Neural progenitor cell (in vitro differentiated cells): ENCODE measurements at regions not wholly inside any gene's neighbourhood (a gene's known extent, or its start where the extent isn't known, plus 50 kb on each side); places are given as distances from the start of the nearest gene placed in this dataset.

Experiments used
- DNase-seq: peaks from one replicate; pipeline ENCODE4 v3.0.0-alpha.2; 2016; ENCODE audit warnings: low spot score
- H2AFZ ChIP-seq: fragments of 200-600 bp; sonication (generic); replicated peaks from 2 replicates; pipeline ENCODE4 v1.6.1; 2016; ENCODE audit warnings: antibody characterized with exemption
- H3F3A ChIP-seq: fragments of 200-600 bp; sonication (generic); 2 replicates; pipeline ENCODE4 v1.6.1; 2016; ENCODE audit warnings: antibody characterized with exemption, low read depth
- H3K27ac ChIP-seq: fragments of 200-600 bp; sonication (generic); 2 replicates; pipeline ENCODE4 v1.5.1; 2016; ENCODE audit warnings: mild to moderate bottlenecking
- H3K27me3 ChIP-seq: fragments of 200-600 bp; sonication (generic); 2 replicates; pipeline ENCODE4 v1.6.1; 2016; ENCODE audit warnings: mild to moderate bottlenecking, moderate library complexity
- H3K36me3 ChIP-seq: fragments of 200-600 bp; sonication (generic); 2 replicates; pipeline ENCODE4 v1.5.1; 2016
- H3K4me1 ChIP-seq: fragments of 200-600 bp; sonication (generic); 2 replicates; pipeline ENCODE4 v1.6.1; 2016; ENCODE audit warnings: mixed run types
- H3K4me2 ChIP-seq: fragments of 200-600 bp; sonication (generic); 2 replicates; pipeline ENCODE4 v1.6.1; 2016
- H3K4me3 ChIP-seq: fragments of 200-600 bp; sonication (generic); 2 replicates; pipeline ENCODE4 v1.5.1; 2016
- H3K79me2 ChIP-seq: fragments of 200-600 bp; sonication (generic); 2 replicates; pipeline ENCODE4 v1.6.1; 2016; ENCODE audit warnings: low read depth
- H3K9ac ChIP-seq: fragments of 200-600 bp; sonication (generic); 2 replicates; pipeline ENCODE4 v1.6.1; 2016
- H3K9me3 ChIP-seq: fragments of 200-600 bp; sonication (generic); 2 replicates; pipeline ENCODE4 v1.5.1; 2016; ENCODE audit warnings: low read depth
- H4K20me1 ChIP-seq: fragments of 200-600 bp; sonication (generic); 2 replicates; pipeline ENCODE4 v1.6.1; 2016; ENCODE audit warnings: low read depth
- H3K27ac Mint-ChIP-seq: 3 replicates; pipeline ENCODE4 v1.8.0; 2021; ENCODE audit warnings: mixed read lengths
- H3K27me3 Mint-ChIP-seq: 2 replicates; pipeline ENCODE4 v1.8.0; 2022; ENCODE audit warnings: low read depth, mild to moderate bottlenecking, inconsistent platforms, moderate library complexity, mixed read lengths; ENCODE audit not compliant: insufficient read depth
- H3K36me3 Mint-ChIP-seq: 3 replicates; pipeline ENCODE4 v1.8.0; 2021; ENCODE audit warnings: mixed read lengths
- H3K4me1 Mint-ChIP-seq: 3 replicates; pipeline ENCODE4 v1.8.0; 2021; ENCODE audit warnings: mixed read lengths
- H3K4me3 Mint-ChIP-seq: 3 replicates; pipeline ENCODE4 v1.8.0; 2021; ENCODE audit warnings: mild to moderate bottlenecking, moderate library complexity, mixed read lengths
- H3K9me3 Mint-ChIP-seq: 3 replicates; pipeline ENCODE4 v1.8.0; 2020; ENCODE audit warnings: mixed read lengths
- CTCF ChIP-seq: fragments of 200-600 bp; sonication (generic); IDR thresholded peaks from 2 replicates; pipeline ENCODE4 v1.5.1; 2017; ENCODE audit warnings: antibody characterized with exemption, mild to moderate bottlenecking
- EZH2 ChIP-seq: fragments of 200-600 bp; sonication (generic); IDR thresholded peaks from 2 replicates; pipeline ENCODE4 v1.6.1; 2017; ENCODE audit warnings: antibody characterized with exemption, mild to moderate bottlenecking, moderate library complexity
- EZH2phosphoT487 ChIP-seq: fragments of 200-600 bp; sonication (generic); IDR thresholded peaks from 2 replicates; pipeline ENCODE4 v1.6.1; 2017; ENCODE audit warnings: antibody characterized with exemption

DNA sequence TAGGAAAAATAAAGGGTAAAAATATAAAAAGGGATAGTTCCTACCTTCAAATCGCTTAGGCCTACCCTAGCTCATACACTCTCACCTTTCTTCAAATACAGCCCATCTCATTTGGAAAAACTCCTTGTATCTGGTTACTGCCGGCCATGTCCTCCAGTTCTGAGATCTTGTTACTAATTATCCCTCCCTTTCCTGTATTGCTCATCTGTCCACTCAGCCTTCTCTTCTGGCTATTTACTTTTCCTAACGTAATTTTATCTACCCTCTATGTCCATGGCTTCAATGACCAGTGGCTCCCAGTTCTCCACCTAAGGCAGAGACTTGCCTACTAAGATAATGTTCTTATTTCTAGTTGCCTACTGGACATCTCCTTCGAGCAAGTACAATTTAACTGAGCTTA, 342.9 kb upstream of the ACVR2A start:
- no peaks in the 10 kb centered on the region for H3K4me1 ChIP-seq
- TF ChIP-seq EZH2 = no peak
- TF ChIP-seq EZH2phosphoT487 = no peak
- no peak for TF ChIP-seq CTCF
- DNase-seq = no peak
- Mint-ChIP-seq H3K4me3 (no peak overlapping the region), H3K9me3 (peaks cover 2% of the 10 kb centered on the region), H3K27ac (no peak overlapping the region), H3K36me3 (no peaks in the 10 kb centered on the region), H3K27me3 (no peaks in the 10 kb centered on the region), H3K4me1 (no peaks in the 10 kb centered on the region)
- no peaks in the 10 kb centered on the region for H3K79me2 ChIP-seq
- no peak overlapping the region for H3K4me3 ChIP-seq
- H3K9me3 ChIP-seq = no peaks in the 10 kb centered on the region
- no peak overlapping the region for H2AFZ ChIP-seq
- no peaks in the 10 kb centered on the region for H3K36me3 ChIP-seq
- H3K27ac ChIP-seq = no peak overlapping the region
- H3K4me2 ChIP-seq = no peak overlapping the region
- no peak overlapping the region for H3K9ac ChIP-seq
- no peaks in the 10 kb centered on the region for H3F3A ChIP-seq
- H3K27me3 ChIP-seq = no peaks in the 10 kb centered on the region
- no peaks in the 10 kb centered on the region for H4K20me1 ChIP-seq

DNA sequence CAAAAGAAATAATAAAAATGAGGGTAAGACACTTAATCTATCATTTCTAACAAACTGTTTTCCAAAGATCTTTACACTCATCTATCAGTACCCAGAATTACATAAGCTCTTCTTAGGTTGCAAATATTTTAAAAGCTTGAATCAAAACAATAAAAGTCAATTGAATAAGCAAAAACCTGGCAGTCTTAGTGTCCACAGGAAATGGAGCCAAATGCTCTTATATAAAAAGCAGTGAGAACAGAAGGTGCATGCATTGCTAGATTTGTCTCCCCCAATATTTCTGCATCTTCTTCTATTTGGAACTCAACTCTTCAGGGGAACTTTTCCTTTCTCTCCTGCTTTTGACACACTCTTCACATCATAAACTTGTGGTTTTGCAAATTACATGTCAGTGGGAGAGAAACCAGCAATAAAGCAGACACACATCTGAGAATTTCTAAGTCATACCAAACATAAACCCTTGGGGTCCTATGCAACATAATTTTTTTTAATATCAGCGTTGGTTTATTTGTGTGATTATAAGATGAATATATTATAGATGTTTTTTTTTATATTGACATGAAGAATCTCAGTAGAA, 343.9 kb upstream of the ACVR2A start:
- no peaks in the 10 kb centered on the region for H3K36me3 ChIP-seq
- no peaks in the 10 kb centered on the region for H3K79me2 ChIP-seq
- no peak overlapping the region for H3K27ac ChIP-seq
- Mint-ChIP-seq H3K4me1 (no peaks in the 10 kb centered on the region), H3K36me3 (no peaks in the 10 kb centered on the region), H3K27me3 (no peaks in the 10 kb centered on the region), H3K27ac (no peak overlapping the region), H3K4me3 (no peak overlapping the region), H3K9me3 (no peaks in the 10 kb centered on the region)
- H3K4me3 ChIP-seq = no peak overlapping the region
- H3K27me3 ChIP-seq = no peaks in the 10 kb centered on the region
- H2AFZ ChIP-seq = no peak overlapping the region
- no peaks in the 10 kb centered on the region for H3K9me3 ChIP-seq
- H4K20me1 ChIP-seq = no peaks in the 10 kb centered on the region
- H3K4me1 ChIP-seq = no peaks in the 10 kb centered on the region
- no peak overlapping the region for H3K9ac ChIP-seq
- no peak for DNase-seq
- H3F3A ChIP-seq = no peaks in the 10 kb centered on the region
- TF ChIP-seq EZH2 (no peak), CTCF (no peak), EZH2phosphoT487 (no peak)
- H3K4me2 ChIP-seq = no peak overlapping the region

DNA sequence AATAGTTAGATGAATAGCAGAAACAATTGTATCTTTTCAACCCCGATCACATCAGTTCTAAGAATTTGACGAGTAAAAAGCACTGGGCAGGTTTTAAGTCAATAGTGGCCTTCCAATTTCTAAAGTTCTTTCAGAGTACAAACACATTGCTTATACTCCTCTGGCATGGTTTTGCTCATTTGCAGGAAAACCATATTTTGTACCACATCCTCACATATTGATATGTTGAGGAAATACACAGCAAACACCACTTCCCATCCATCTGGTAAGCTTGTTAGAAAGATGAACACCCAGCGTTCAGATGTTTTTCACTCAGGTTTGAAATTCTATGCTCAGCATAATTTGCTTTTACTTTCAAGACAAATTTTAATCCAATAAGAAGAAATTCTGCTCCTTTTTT, 344.6 kb upstream of the ACVR2A start:
- H3K36me3 Mint-ChIP-seq = no peaks in the 10 kb centered on the region
- no peaks in the 10 kb centered on the region for H3K79me2 ChIP-seq
- no peaks in the 10 kb centered on the region for H3K4me1 ChIP-seq
- no peak overlapping the region for H3K27ac ChIP-seq
- no peaks in the 10 kb centered on the region for H3K4me1 Mint-ChIP-seq
- no peaks in the 10 kb centered on the region for H3K27me3 Mint-ChIP-seq
- no peaks in the 10 kb centered on the region for H3K36me3 ChIP-seq
- no peaks in the 10 kb centered on the region for H3K9me3 ChIP-seq
- no peak overlapping the region for H2AFZ ChIP-seq
- TF ChIP-seq CTCF = no peak
- no peak for TF ChIP-seq EZH2phosphoT487
- TF ChIP-seq EZH2 = no peak
- H3K9ac ChIP-seq = no peak overlapping the region
- no peaks in the 10 kb centered on the region for H3K9me3 Mint-ChIP-seq
- no peak for DNase-seq
- H4K20me1 ChIP-seq = no peaks in the 10 kb centered on the region
- H3K4me3 Mint-ChIP-seq = no peak overlapping the region
- no peak overlapping the region for H3K4me2 ChIP-seq
- no peak overlapping the region for H3K27ac Mint-ChIP-seq
- no peaks in the 10 kb centered on the region for H3F3A ChIP-seq
- no peaks in the 10 kb centered on the region for H3K27me3 ChIP-seq
- no peak overlapping the region for H3K4me3 ChIP-seq
